ENCODE measurements at regions not wholly inside any gene's neighbourhood (a gene's known extent, or its start where the extent isn't known, plus 50 kb on each side); places are given as distances from the start of the nearest gene placed in this dataset.
"Not testable (repeated sequence)": the region's sequence is repeated elsewhere in the genome, so short reads cannot be mapped to it uniquely, and the experiment has no call there.

GRCh38 chr4:127469959-127470809 is 162.6 kb upstream of the INTU start (continued):
- no peak for TF ChIP-seq PBX2 (CRISPR knock-in tag; IDR thresholded peaks at IDR 0.05)
- no peak for TF ChIP-seq ZNF546 (CRISPR knock-in tag; conservative IDR thresholded peaks at IDR 0.05)
- no peak for TF ChIP-seq ZNF318 (CRISPR knock-in tag; IDR thresholded peaks at IDR 0.05)
- no peak for TF ChIP-seq ZFX (CRISPR knock-in tag; IDR thresholded peaks at IDR 0.05; ENCODE audit: low read depth)

GRCh38 chr4:127478271-127478670 is 154.5 kb upstream of the INTU start:
- CTCF ChIA-PET (ENCODE audit: low intra/inter-chr PET ratio, low total read pairs); H3K27ac ChIP-seq (ENCODE audit: extremely low read length, insufficient read depth, low read length); H3K27me3 ChIP-seq (ENCODE audit: control insufficient read depth in 1 of 2, insufficient read depth in 2 of 2, low read length in 2 of 2); ATAC-seq; BruUV-seq (replicated peaks); H3K4me1 ChIP-seq (ENCODE audit: insufficient read depth, low read length); DNase-seq (ENCODE audit: low spot score); H2AFZ ChIP-seq (ENCODE audit: low read length); intact Hi-C loops (cut with micrococcal nuclease; ENCODE audit: unreplicated experiment); H3K4me2 ChIP-seq (ENCODE audit: low read depth, low read length); in situ Hi-C loops (cut with HindIII; ENCODE audit: extremely low pct_ligation_motif_present, low pct_unique_long_range_greater_than_20kb); POLR2A ChIA-PET; H3K4me3 ChIP-seq (replicated peaks in 1 of 3; ENCODE audit: insufficient read depth in 1 of 3, low read depth in 2 of 3, low read length in 3 of 3); H3K9ac ChIP-seq (ENCODE audit: insufficient read depth, low read depth, low read length); H4K20me1 ChIP-seq (ENCODE audit: insufficient read depth, low read length); H3K79me2 ChIP-seq (ENCODE audit: insufficient read depth, low read length); H3K36me3 ChIP-seq (replicated peaks in 1 of 2; ENCODE audit: control insufficient read depth in 1 of 2, insufficient read depth in 2 of 2, low read length in 2 of 2); H3K9me3 ChIP-seq (ENCODE audit: low read length); FAIRE-seq: not testable (repeated sequence)
- WGBS (ENCODE audit: low lambda C conversion rate): 43% methylated on average over 2 of the region's 3 CpGs
